T-cell (primary cell): ENCODE measurements at regions not wholly inside any gene's neighbourhood (a gene's known extent, or its start where the extent isn't known, plus 50 kb on each side); places are given as distances from the start of the nearest gene placed in this dataset.
A peak's percentile ranks its signal among the peaks of the same experiment; 100 is the strongest.

Experiments used
- ATAC-seq, 4 experiments: fragments of 200-7000 bp in 3 of 4; fragments of 150-1000 bp in 1 of 4; cut with Tn5 transposase; replicated peaks in 1 of 4; 1 replicate in 3 of 4; 2 replicates in 1 of 4; pipeline ENCODE4 v1.10.0; 2021; ENCODE audit warnings: moderate library complexity in 3 of 4, mild to moderate bottlenecking in 2 of 4, moderate number of reproducible peaks in 1 of 4
- CTCF ChIA-PET, 2 donors: fragments of 300-600 bp; sonication (Branson Sonifier 250); formaldehyde crosslinking; loops; one replicate each; lab custom pipeline; 2022; ENCODE audit warnings: antibody characterized with exemption in 2 of 2; lab: Charles Lee
- POLR2A ChIA-PET, 2 donors: fragments of 300-600 bp; sonication (Branson Sonifier 250); formaldehyde crosslinking; loops; one replicate each; lab custom pipeline; 2022; ENCODE audit warnings: antibody characterized with exemption in 2 of 2; lab: Charles Lee
- DNase-seq, 35 experiments: peaks; one replicate each; pipeline versions ENCODE4 v3.0.0 to v3.0.0-alpha.2; 2013 to 2023
- H3K27ac ChIP-seq: one replicate; pipeline ENCODE4 v1.5.1; 2013; ENCODE audit warnings: low read length
- H3K27me3 ChIP-seq, 2 experiments: replicated peaks in 1 of 2; 1 replicate in 1 of 2; 2 replicates in 1 of 2; pipeline versions ENCODE4 v1.6.1 to v1.7.0; 2013; ENCODE audit warnings: low read length in 1 of 2, mixed read lengths in 1 of 2; ENCODE audit not compliant: control insufficient read depth in 2 of 2, insufficient read depth in 2 of 2; ENCODE audit errors: extremely low read depth in 1 of 2
- H3K36me3 ChIP-seq, 2 donors: 1 replicate in 1 of 2; 2 replicates in 1 of 2; pipeline versions ENCODE4 v1.6.1 to v1.7.0; 2013; ENCODE audit warnings: low read length in 1 of 2; ENCODE audit not compliant: control insufficient read depth in 2 of 2, insufficient read depth in 1 of 2; ENCODE audit errors: extremely low read depth in 1 of 2
- H3K4me1 ChIP-seq, 2 experiments: 1 replicate in 1 of 2; 2 replicates in 1 of 2; pipeline versions ENCODE4 v1.6.1 to v1.7.0; 2013; ENCODE audit warnings: low read length in 2 of 2, mixed read lengths in 1 of 2; ENCODE audit not compliant: insufficient read depth in 2 of 2, control insufficient read depth in 1 of 2; ENCODE audit errors: extremely low read depth in 1 of 2
- H3K4me3 ChIP-seq, 2 donors: 1 replicate in 1 of 2; 2 replicates in 1 of 2; pipeline versions ENCODE4 v1.5.1 to v1.7.0; 2013; ENCODE audit warnings: mild to moderate bottlenecking in 2 of 2, low read length in 1 of 2, moderate library complexity in 1 of 2; ENCODE audit not compliant: control insufficient read depth in 1 of 2; ENCODE audit errors: extremely low read depth in 1 of 2
- H3K9me3 ChIP-seq: 2 replicates; pipeline ENCODE4 v1.7.0; 2013
- H3K27ac Mint-ChIP-seq, 2 donors: one replicate each; pipeline ENCODE4 v1.8.0; 2020 to 2021; ENCODE audit warnings: mild to moderate bottlenecking in 2 of 2, mixed read lengths in 2 of 2
- H3K27me3 Mint-ChIP-seq, 2 donors: one replicate each; pipeline ENCODE4 v1.8.0; 2021 to 2022; ENCODE audit warnings: mixed read lengths in 2 of 2
- H3K36me3 Mint-ChIP-seq: one replicate; pipeline ENCODE4 v1.8.0; 2021; ENCODE audit warnings: mixed read lengths
- H3K4me1 Mint-ChIP-seq, 3 donors: one replicate each; pipeline ENCODE4 v1.8.0; 2020 to 2022; ENCODE audit warnings: mixed read lengths in 3 of 3, mild to moderate bottlenecking in 1 of 3
- H3K4me3 Mint-ChIP-seq, 3 donors: one replicate each; pipeline ENCODE4 v1.8.0; 2020 to 2022; ENCODE audit warnings: mild to moderate bottlenecking in 3 of 3, mixed read lengths in 3 of 3, moderate library complexity in 3 of 3
- H3K9me3 Mint-ChIP-seq, 3 donors: one replicate each; pipeline ENCODE4 v1.8.0; 2020 to 2022; ENCODE audit warnings: mixed read lengths in 3 of 3
- WGBS: methylation state at CpG from one replicate; pipeline ENCODE4 v1.1.5; 2013; ENCODE audit warnings: missing lambda C conversion rate; ENCODE audit not compliant: insufficient coverage; 5-methylcytosine and 5-hydroxymethylcytosine counted together

GRCh38 chr19:30719999-30720345 lies 347.8 kb downstream of the ZNF536 start:
- Mint-ChIP-seq H3K27ac (no peak overlapping the region), H3K36me3 (no peaks in the 10 kb centered on the region), H3K27me3 (peaks cover 17 to 22% of the 10 kb centered on the region in 2 donors), H3K9me3 (no peaks in the 10 kb centered on the region), H3K4me3 (peak overlapping the region; percentile 1 to 65 (median 13)), H3K4me1 (peaks cover 0 to 13% (median 9%) of the 10 kb centered on the region in 3 donors)
- POLR2A ChIA-PET, result no interaction called here
- DNase-seq, result no peak
- Histone ChIP-seq H3K4me3 (no peak overlapping the region), H3K9me3 (no peaks in the 10 kb centered on the region), H3K36me3 (no peaks in the 10 kb centered on the region), H3K27me3 (peaks cover 0 to 7% of the 10 kb centered on the region in 2 experiments), H3K4me1 (peaks cover 0 to 8% of the 10 kb centered on the region in 2 experiments), H3K27ac (no peak overlapping the region)
- ATAC-seq, result no peak
- WGBS, result 50% methylated on average over 5 of the region's 9 CpGs
- CTCF ChIA-PET, result no interaction called here

GRCh38 chr19:30719189-30719998 lies 347.2 kb downstream of the ZNF536 start:
- ChIA-PET POLR2A (no interaction called here), CTCF (no interaction called here)
- H3K9me3 Mint-ChIP-seq, result no peaks in the 10 kb centered on the region
- H3K36me3 ChIP-seq, result no peaks in the 10 kb centered on the region
- peaks cover 0 to 13% (median 9%) of the 10 kb centered on the region in 3 donors for H3K4me1 Mint-ChIP-seq
- H3K36me3 Mint-ChIP-seq, result no peaks in the 10 kb centered on the region
- no peak for ATAC-seq
- no peak for DNase-seq
- H3K4me3 ChIP-seq, result peak overlapping the region; percentile 15 to 21
- peaks cover 0 to 8% of the 10 kb centered on the region in 2 experiments for H3K4me1 ChIP-seq
- peaks cover 17 to 22% of the 10 kb centered on the region in 2 donors for H3K27me3 Mint-ChIP-seq
- no peak overlapping the region for H3K27ac Mint-ChIP-seq
- H3K9me3 ChIP-seq, result no peaks in the 10 kb centered on the region
- 2% methylated on average over 48 of the region's 54 CpGs for WGBS
- peaks cover 0 to 7% of the 10 kb centered on the region in 2 experiments for H3K27me3 ChIP-seq
- H3K4me3 Mint-ChIP-seq, result peak overlapping the region; percentile 59 to 65 (median 61)
- H3K27ac ChIP-seq, result no peak overlapping the region

GRCh38 chr19:30718707-30719106 lies 346.5 kb downstream of the ZNF536 start:
- no peaks in the 10 kb centered on the region for H3K36me3 ChIP-seq
- DNase-seq (no peak), ATAC-seq (no peak)
- Mint-ChIP-seq H3K9me3 (no peaks in the 10 kb centered on the region), H3K36me3 (no peaks in the 10 kb centered on the region), H3K27me3 (peaks cover 17 to 22% of the 10 kb centered on the region in 2 donors), H3K4me1 (peaks cover 0 to 13% (median 9%) of the 10 kb centered on the region in 3 donors), H3K4me3 (peak overlapping the region; percentile 59 to 65 (median 61)), H3K27ac (no peak overlapping the region)
- no peak overlapping the region for H3K4me3 ChIP-seq
- CTCF ChIA-PET, result no interaction called here
- peaks cover 0 to 7% of the 10 kb centered on the region in 2 experiments for H3K27me3 ChIP-seq
- H3K27ac ChIP-seq, result no peak overlapping the region
- WGBS, result 92% methylated on average over 2 of the region's 4 CpGs
- peaks cover 0 to 8% of the 10 kb centered on the region in 2 experiments for H3K4me1 ChIP-seq
- no peaks in the 10 kb centered on the region for H3K9me3 ChIP-seq
- POLR2A ChIA-PET, result no interaction called here

- WGBS, result 71% methylated on average over 1 of the region's 2 CpGs
- peaks cover 0 to 8% of the 10 kb centered on the region in 2 experiments for H3K4me1 ChIP-seq
- DNase-seq (no peak), ATAC-seq (no peak)
- no peak overlapping the region for H3K27ac ChIP-seq
- no peaks in the 10 kb centered on the region for H3K36me3 ChIP-seq
- Mint-ChIP-seq H3K27ac (no peak overlapping the region), H3K36me3 (no peaks in the 10 kb centered on the region), H3K27me3 (peaks cover 17 to 22% of the 10 kb centered on the region in 2 donors), H3K4me1 (peaks cover 0 to 13% (median 9%) of the 10 kb centered on the region in 3 donors), H3K9me3 (no peaks in the 10 kb centered on the region), H3K4me3 (peak overlapping the region in 1 of 3 donors; percentile 65)
- ChIA-PET POLR2A (interaction anchor here in 1 of 2 donors (0.6 kb wide), 1 partner anchor 114 kb away, joined by 3 read pairs; no protein-coding TSS in a partner anchor), CTCF (no interaction called here)
- H3K27me3 ChIP-seq, result peaks cover 0 to 7% of the 10 kb centered on the region in 2 experiments
- H3K4me3 ChIP-seq, result no peak overlapping the region
- H3K9me3 ChIP-seq, result no peaks in the 10 kb centered on the region
Measured at GRCh38 chr19:30718014-30718413, 345.8 kb downstream of the ZNF536 start.

GRCh38 chr19:30717381-30717780 lies 345.2 kb downstream of the ZNF536 start:
- no peak for ATAC-seq
- Mint-ChIP-seq H3K36me3 (no peaks in the 10 kb centered on the region), H3K9me3 (no peaks in the 10 kb centered on the region), H3K4me3 (no peak overlapping the region), H3K27ac (no peak overlapping the region), H3K4me1 (peaks cover 0 to 13% (median 9%) of the 10 kb centered on the region in 3 donors), H3K27me3 (peaks cover 17 to 18% of the 10 kb centered on the region in 2 donors)
- Histone ChIP-seq H3K27me3 (peaks cover 0 to 4% of the 10 kb centered on the region in 2 experiments), H3K4me3 (no peak overlapping the region), H3K27ac (no peak overlapping the region), H3K9me3 (no peaks in the 10 kb centered on the region), H3K36me3 (no peaks in the 10 kb centered on the region), H3K4me1 (peaks cover 0 to 8% of the 10 kb centered on the region in 2 experiments)
- ChIA-PET POLR2A (interaction anchor here in 1 of 2 donors (0.6 kb wide), 1 partner anchor 114 kb away, joined by 3 read pairs; no protein-coding TSS in a partner anchor), CTCF (no interaction called here)
- DNase-seq, result no peak
- WGBS, result no CpG with 5 or more reads among the region's 5 CpGs

GRCh38 chr19:30712431-30713337 lies 340.5 kb downstream of the ZNF536 start:
- no peak overlapping the region for H3K27ac ChIP-seq
- Mint-ChIP-seq H3K27ac (no peak overlapping the region), H3K27me3 (peaks cover 11 to 25% of the 10 kb centered on the region in 2 donors), H3K36me3 (no peaks in the 10 kb centered on the region), H3K4me1 (no peaks in the 10 kb centered on the region), H3K9me3 (no peaks in the 10 kb centered on the region), H3K4me3 (no peak overlapping the region)
- ChIA-PET POLR2A (no interaction called here), CTCF (no interaction called here)
- ATAC-seq (no peak), DNase-seq (no peak)
- no peaks in the 10 kb centered on the region for H3K36me3 ChIP-seq
- peaks cover 5 to 6% of the 10 kb centered on the region in 2 experiments for H3K27me3 ChIP-seq
- no peaks in the 10 kb centered on the region for H3K4me1 ChIP-seq
- 93% methylated on average over 2 of the region's 7 CpGs for WGBS
- H3K4me3 ChIP-seq, result no peak overlapping the region
- H3K9me3 ChIP-seq, result no peaks in the 10 kb centered on the region
